KMS-11 (cell line): ENCODE measurements at regions not wholly inside any gene's neighbourhood (a gene's known extent, or its start where the extent isn't known, plus 50 kb on each side); places are given as distances from the start of the nearest gene placed in this dataset.
A peak's percentile ranks its signal among the peaks of the same experiment; 100 is the strongest.

ENCODE experiments used
- H2AFZ ChIP-seq: fragments of 200-600 bp; sonication (generic); 2 replicates; pipeline ENCODE4 v1.6.1; 2016; ENCODE audit warnings: antibody characterized with exemption, mixed run types, low read depth
- H3K27ac ChIP-seq: fragments of 200-600 bp; sonication (generic); 2 replicates; pipeline ENCODE4 v1.6.1; 2016; ENCODE audit warnings: mild to moderate bottlenecking, mixed run types
- H3K27me3 ChIP-seq: fragments of 200-600 bp; sonication (generic); 2 replicates; pipeline ENCODE4 v1.6.1; 2017; ENCODE audit warnings: mild to moderate bottlenecking, low read depth, mixed run types, moderate library complexity; ENCODE audit not compliant: insufficient read depth
- H3K36me3 ChIP-seq: fragments of 200-600 bp; sonication (generic); 2 replicates; pipeline ENCODE4 v1.6.1; 2017; ENCODE audit warnings: mild to moderate bottlenecking, mixed run types; ENCODE audit not compliant: insufficient read depth
- H3K4me1 ChIP-seq: fragments of 200-600 bp; sonication (generic); 2 replicates; pipeline ENCODE4 v1.6.1; 2016; ENCODE audit warnings: mild to moderate bottlenecking, low read depth, mixed run types; ENCODE audit not compliant: poor library complexity, severe bottlenecking
- H3K4me2 ChIP-seq: fragments of 200-600 bp; sonication (generic); 2 replicates; pipeline ENCODE4 v1.7.0; 2016; ENCODE audit warnings: mild to moderate bottlenecking, mixed run types
- H3K4me3 ChIP-seq: fragments of 200-600 bp; sonication (generic); IDR thresholded peaks from 2 replicates; pipeline ENCODE4 v1.6.1; 2017; ENCODE audit warnings: low read depth, low read length, mixed read lengths; ENCODE audit not compliant: insufficient read depth
- H3K79me2 ChIP-seq: fragments of 200-600 bp; sonication (generic); 2 replicates; pipeline ENCODE4 v1.6.1; 2016; ENCODE audit warnings: low read depth, mixed run types; ENCODE audit not compliant: insufficient read depth
- H3K9ac ChIP-seq: fragments of 200-600 bp; sonication (generic); 2 replicates; pipeline ENCODE4 v1.6.1; 2016; ENCODE audit warnings: mild to moderate bottlenecking, mixed run types
- H4K20me1 ChIP-seq: fragments of 200-600 bp; sonication (generic); 2 replicates; pipeline ENCODE4 v1.6.1; 2016; ENCODE audit warnings: mild to moderate bottlenecking, mixed run types; ENCODE audit not compliant: insufficient read depth
- CTCF ChIP-seq: fragments of 200-600 bp; sonication (generic); conservative IDR thresholded peaks from 2 replicates; pipeline ENCODE4 v1.6.1; 2017; ENCODE audit warnings: low read depth, mild to moderate bottlenecking, antibody characterized with exemption, low read length, moderate library complexity, mixed read lengths

GRCh38 chr1:90134175-90134955 lies 139.5 kb downstream of the ZNF326 start:
- H3K4me2 ChIP-seq: no peak overlapping the region
- no peak for TF ChIP-seq CTCF
- no peak overlapping the region for H3K4me3 ChIP-seq
- H3K27ac ChIP-seq: no peak overlapping the region
- H3K79me2 ChIP-seq: no peaks in the 10 kb centered on the region
- no peaks in the 10 kb centered on the region for H3K4me1 ChIP-seq
- no peak overlapping the region for H3K9ac ChIP-seq
- no peak overlapping the region for H2AFZ ChIP-seq
- H4K20me1 ChIP-seq: no peaks in the 10 kb centered on the region
- no peaks in the 10 kb centered on the region for H3K36me3 ChIP-seq
- no peaks in the 10 kb centered on the region for H3K27me3 ChIP-seq

- Histone ChIP-seq H3K4me1 (no peaks in the 10 kb centered on the region), H3K27ac (no peak overlapping the region), H3K79me2 (no peaks in the 10 kb centered on the region), H4K20me1 (no peaks in the 10 kb centered on the region), H3K36me3 (no peaks in the 10 kb centered on the region), H3K4me3 (no peak overlapping the region), H3K9ac (no peak overlapping the region), H2AFZ (no peak overlapping the region), H3K27me3 (no peaks in the 10 kb centered on the region), H3K4me2 (no peak overlapping the region)
- peak; percentile 62; the same call in 1 of the 2 replicates for TF ChIP-seq CTCF
Measured at GRCh38 chr1:90133133-90133532, 138.2 kb downstream of the ZNF326 start.

GRCh38 chr1:90132306-90132705 lies 137.4 kb downstream of the ZNF326 start:
- H2AFZ ChIP-seq: no peak overlapping the region
- H3K27me3 ChIP-seq: no peaks in the 10 kb centered on the region
- H3K79me2 ChIP-seq: no peaks in the 10 kb centered on the region
- H3K4me3 ChIP-seq: no peak overlapping the region
- no peak overlapping the region for H3K4me2 ChIP-seq
- no peaks in the 10 kb centered on the region for H3K36me3 ChIP-seq
- no peaks in the 10 kb centered on the region for H4K20me1 ChIP-seq
- no peaks in the 10 kb centered on the region for H3K4me1 ChIP-seq
- TF ChIP-seq CTCF: no peak
- H3K9ac ChIP-seq: no peak overlapping the region
- H3K27ac ChIP-seq: no peak overlapping the region

- Histone ChIP-seq H3K9ac (no peak overlapping the region), H3K27me3 (no peaks in the 10 kb centered on the region), H4K20me1 (no peaks in the 10 kb centered on the region), H2AFZ (no peak overlapping the region), H3K27ac (no peak overlapping the region), H3K4me2 (no peak overlapping the region), H3K4me3 (no peak overlapping the region), H3K36me3 (no peaks in the 10 kb centered on the region), H3K79me2 (no peaks in the 10 kb centered on the region), H3K4me1 (no peaks in the 10 kb centered on the region)
- no peak for TF ChIP-seq CTCF
Measured at GRCh38 chr1:90127288-90127953, 132.5 kb downstream of the ZNF326 start.
